ENCODE measurements at regions not wholly inside any gene's neighbourhood (a gene's known extent, or its start where the extent isn't known, plus 50 kb on each side); places are given as distances from the start of the nearest gene placed in this dataset.

- intact Hi-C loops (cut with micrococcal nuclease), result no loop called here
These were observed 57.5 kb upstream of the ARL15 start for GRCh38 chr5:54367844-54368243.

GRCh38 chr5:54366707-54367106, 56.3 kb upstream of the ARL15 start:
- intact Hi-C loops (cut with micrococcal nuclease), result no loop called here

- intact Hi-C loops (cut with micrococcal nuclease), result no loop called here
These were observed 53.3 kb upstream of the ARL15 start for GRCh38 chr5:54363669-54364068.

DNA sequence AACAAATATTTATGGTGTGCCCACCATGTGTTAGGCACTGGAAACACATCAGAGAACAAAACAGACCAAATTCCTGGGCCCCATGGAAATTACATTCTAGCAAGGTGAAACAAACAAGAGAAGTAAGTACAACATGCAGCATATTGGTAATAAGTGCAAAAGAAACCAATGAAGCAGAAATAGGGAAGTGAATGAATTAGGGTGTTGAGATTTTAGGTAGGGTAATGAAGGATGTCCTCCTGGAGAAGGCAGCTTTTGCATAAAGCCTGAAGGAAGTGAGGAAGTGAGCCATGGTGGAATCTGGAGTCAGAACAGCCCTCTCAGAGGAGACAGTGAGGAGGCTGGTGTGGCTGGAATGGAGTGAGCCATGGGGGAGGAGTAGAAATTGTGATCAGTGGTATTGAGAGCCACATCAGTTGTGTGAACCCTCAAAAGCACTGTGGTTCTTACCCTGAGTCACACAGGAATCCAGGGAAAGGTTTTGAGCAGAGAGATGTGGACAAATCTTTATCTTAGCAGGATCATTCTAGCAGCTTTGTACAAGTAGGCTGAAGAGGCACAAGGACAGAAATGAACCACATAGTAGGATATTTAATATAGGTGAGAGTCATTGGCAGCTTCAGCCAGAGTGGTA, 52.7 kb upstream of the ARL15 start:
- intact Hi-C loops (cut with micrococcal nuclease), result no loop called here

GRCh38 chr5:54362434-54362833, 52.1 kb upstream of the ARL15 start:
- intact Hi-C loops (cut with micrococcal nuclease), result no loop called here

GRCh38 chr5:54361691-54362411, 51.5 kb upstream of the ARL15 start:
- intact Hi-C loops (cut with micrococcal nuclease), result no loop called here

DNA sequence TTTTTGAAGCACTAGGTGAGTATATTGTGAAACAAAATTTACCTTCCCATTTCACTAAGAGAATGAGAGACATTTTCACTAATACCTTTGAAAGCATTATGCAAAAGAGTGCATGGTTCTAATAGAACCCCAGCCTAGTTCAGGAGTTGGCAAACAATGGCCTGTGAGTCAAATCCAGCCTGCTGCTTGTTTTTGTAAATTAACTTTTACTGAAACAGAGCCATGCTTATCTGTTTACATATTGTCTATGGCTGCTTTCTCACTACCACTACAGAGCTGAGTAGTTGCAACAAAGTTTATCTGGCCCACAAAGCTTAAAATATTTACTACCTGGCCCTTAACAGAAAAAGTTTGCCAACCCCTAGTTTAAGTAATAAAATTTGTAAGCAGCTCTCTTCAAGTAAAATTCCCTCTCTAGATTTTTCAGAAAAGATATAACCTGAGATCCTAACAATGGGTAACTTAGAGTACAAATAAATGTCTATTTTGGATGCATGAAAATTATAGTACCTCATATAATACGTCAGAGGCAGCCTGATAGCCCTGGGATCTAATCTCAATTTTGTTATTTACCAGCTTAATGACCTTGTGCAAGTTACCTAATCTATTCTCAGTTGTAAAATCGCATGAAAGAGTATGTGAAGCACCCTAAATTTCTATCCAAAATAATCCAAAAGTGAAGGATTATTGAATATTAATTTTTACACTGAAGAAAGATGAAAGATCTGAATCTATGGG, 50.7 kb upstream of the ARL15 start:
- intact Hi-C loops (cut with micrococcal nuclease), result no loop called here

Data from T-helper 2 cell treated with Interferon-gamma antibody and Interleukin-4, amounts not matched to agents 100 ng/mL and 5 ng/mL, for 36 hours (primary cell).